ENCODE measurements at regions not wholly inside any gene's neighbourhood (a gene's known extent, or its start where the extent isn't known, plus 50 kb on each side); places are given as distances from the start of the nearest gene placed in this dataset.

- Histone ChIP-seq H3K27me3 (ENCODE audit: control insufficient read depth, insufficient read depth, low read length, poor library complexity, severe bottlenecking) (no peaks in the 10 kb centered on the region), H3K4me3 (ENCODE audit: insufficient read depth, low read depth, low read length) (no peak overlapping the region), H3K27ac (ENCODE audit: insufficient read depth, low read depth, low read length, poor library complexity, severe bottlenecking) (no peak overlapping the region), H3K4me1 (ENCODE audit: control insufficient read depth, insufficient read depth, low read length) (no peaks in the 10 kb centered on the region), H3K36me3 (ENCODE audit: control insufficient read depth, insufficient read depth, low read length) (no peaks in the 10 kb centered on the region), H3K9me3 (ENCODE audit: control insufficient read depth, low read length) (no peaks in the 10 kb centered on the region)
- 86 to 100% methylated on average over 2 of the region's 2 CpGs for WGBS, 2 experiments
Observed at GRCh38 chr12:75870878-75871277, 160.7 kb downstream of the PHLDA1 start.

DNA sequence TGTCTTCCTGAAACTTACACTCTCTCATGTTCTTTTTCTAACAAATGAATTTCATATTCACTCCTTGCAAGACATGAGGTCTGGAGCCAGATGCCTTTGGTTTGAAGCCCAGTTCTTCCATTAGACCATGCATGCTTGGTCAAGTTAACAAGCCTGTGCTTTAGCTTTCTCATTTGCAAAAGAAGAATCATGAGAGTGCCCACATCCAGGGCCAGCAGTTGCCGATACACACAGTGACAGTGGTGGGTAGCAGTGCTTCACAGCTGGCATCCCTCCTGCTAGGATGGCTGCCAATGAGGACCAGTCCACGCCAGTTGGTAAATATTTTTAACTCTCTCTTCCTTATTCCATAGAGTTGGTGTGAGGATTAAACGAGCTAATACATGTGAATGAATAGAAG, 163.1 kb downstream of the PHLDA1 start:
- WGBS, 2 experiments = 95 to 100% methylated on average over 1 to 3 of the region's 3 CpGs

DNA sequence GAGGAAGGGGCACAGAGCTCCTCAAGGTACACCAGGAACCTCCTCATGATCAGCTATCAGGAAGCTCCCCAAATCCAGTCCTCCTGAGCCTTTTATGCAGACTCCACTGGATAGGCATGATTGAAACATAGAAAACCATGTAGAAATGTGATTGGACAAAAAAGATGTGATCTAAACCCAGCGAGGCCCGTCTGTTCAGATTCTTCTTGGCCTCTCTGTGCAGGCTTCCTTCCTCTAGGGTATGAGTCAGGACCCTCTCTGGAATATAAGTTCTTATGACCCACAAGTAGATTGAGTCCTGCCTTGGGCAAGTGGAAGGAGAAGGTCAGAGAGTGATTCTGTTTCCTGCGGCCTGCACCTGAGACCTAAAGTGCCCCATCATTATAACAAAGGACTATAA, 166.3 kb downstream of the PHLDA1 start:
- H3K36me3 ChIP-seq (ENCODE audit: control insufficient read depth, insufficient read depth, low read length) = no peaks in the 10 kb centered on the region
- 90 to 91% methylated on average over 3 of the region's 3 CpGs for WGBS, 2 experiments
- H3K9me3 ChIP-seq (ENCODE audit: control insufficient read depth, low read length) = no peaks in the 10 kb centered on the region

More for the DNA sequence above, 163.1 kb downstream of the PHLDA1 start:
- no peak overlapping the region for H3K27ac ChIP-seq (ENCODE audit: insufficient read depth, low read depth, low read length, poor library complexity, severe bottlenecking)
- no peak overlapping the region for H3K4me3 ChIP-seq (ENCODE audit: insufficient read depth, low read depth, low read length)
- no peaks in the 10 kb centered on the region for H3K4me1 ChIP-seq (ENCODE audit: control insufficient read depth, insufficient read depth, low read length)
- H3K27me3 ChIP-seq (ENCODE audit: control insufficient read depth, insufficient read depth, low read length, poor library complexity, severe bottlenecking) = no peaks in the 10 kb centered on the region
- no peaks in the 10 kb centered on the region for H3K9me3 ChIP-seq (ENCODE audit: control insufficient read depth, low read length)
- H3K36me3 ChIP-seq (ENCODE audit: control insufficient read depth, insufficient read depth, low read length) = no peaks in the 10 kb centered on the region

GRCh38 chr12:75864161-75864560, 167.4 kb downstream of the PHLDA1 start:
- H3K4me1 ChIP-seq (ENCODE audit: control insufficient read depth, insufficient read depth, low read length) = no peaks in the 10 kb centered on the region
- no peak overlapping the region for H3K4me3 ChIP-seq (ENCODE audit: insufficient read depth, low read depth, low read length)
- no peaks in the 10 kb centered on the region for H3K36me3 ChIP-seq (ENCODE audit: control insufficient read depth, insufficient read depth, low read length)
- no peaks in the 10 kb centered on the region for H3K27me3 ChIP-seq (ENCODE audit: control insufficient read depth, insufficient read depth, low read length, poor library complexity, severe bottlenecking)
- H3K27ac ChIP-seq (ENCODE audit: insufficient read depth, low read depth, low read length, poor library complexity, severe bottlenecking) = no peak overlapping the region
- H3K9me3 ChIP-seq (ENCODE audit: control insufficient read depth, low read length) = no peaks in the 10 kb centered on the region

More for the DNA sequence above, 166.3 kb downstream of the PHLDA1 start:
- H3K27me3 ChIP-seq (ENCODE audit: control insufficient read depth, insufficient read depth, low read length, poor library complexity, severe bottlenecking) = no peaks in the 10 kb centered on the region
- no peak overlapping the region for H3K27ac ChIP-seq (ENCODE audit: insufficient read depth, low read depth, low read length, poor library complexity, severe bottlenecking)
- no peak overlapping the region for H3K4me3 ChIP-seq (ENCODE audit: insufficient read depth, low read depth, low read length)
- no peaks in the 10 kb centered on the region for H3K4me1 ChIP-seq (ENCODE audit: control insufficient read depth, insufficient read depth, low read length)

DNA sequence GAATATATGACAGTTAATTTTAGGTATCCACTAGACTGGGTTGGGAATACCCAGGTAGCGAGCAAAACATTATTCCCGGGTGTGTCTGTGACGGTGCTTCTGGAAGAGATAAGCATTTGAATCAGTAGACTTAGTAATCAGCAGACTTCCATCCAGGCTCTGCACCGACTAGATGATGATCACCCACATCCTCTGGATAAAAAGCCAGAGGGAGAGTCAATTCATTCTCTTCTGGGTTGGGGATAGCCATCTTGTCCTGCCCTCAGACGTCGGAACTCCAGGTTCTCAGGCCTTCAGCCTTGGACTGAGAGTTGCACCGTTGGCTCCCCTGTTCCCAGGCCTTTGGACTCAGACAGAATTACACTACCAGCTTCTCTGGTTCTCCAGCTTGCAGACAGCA, 168.0 kb downstream of the PHLDA1 start:
- no peaks in the 10 kb centered on the region for H3K9me3 ChIP-seq (ENCODE audit: control insufficient read depth, low read length)
- WGBS, 2 experiments = 91 to 94% methylated on average over 7 of the region's 7 CpGs
- H3K27ac ChIP-seq (ENCODE audit: insufficient read depth, low read depth, low read length, poor library complexity, severe bottlenecking) = no peak overlapping the region
- no peaks in the 10 kb centered on the region for H3K4me1 ChIP-seq (ENCODE audit: control insufficient read depth, insufficient read depth, low read length)
- H3K27me3 ChIP-seq (ENCODE audit: control insufficient read depth, insufficient read depth, low read length, poor library complexity, severe bottlenecking) = no peaks in the 10 kb centered on the region
- H3K4me3 ChIP-seq (ENCODE audit: insufficient read depth, low read depth, low read length) = no peak overlapping the region
- H3K36me3 ChIP-seq (ENCODE audit: control insufficient read depth, insufficient read depth, low read length) = no peaks in the 10 kb centered on the region

DNA sequence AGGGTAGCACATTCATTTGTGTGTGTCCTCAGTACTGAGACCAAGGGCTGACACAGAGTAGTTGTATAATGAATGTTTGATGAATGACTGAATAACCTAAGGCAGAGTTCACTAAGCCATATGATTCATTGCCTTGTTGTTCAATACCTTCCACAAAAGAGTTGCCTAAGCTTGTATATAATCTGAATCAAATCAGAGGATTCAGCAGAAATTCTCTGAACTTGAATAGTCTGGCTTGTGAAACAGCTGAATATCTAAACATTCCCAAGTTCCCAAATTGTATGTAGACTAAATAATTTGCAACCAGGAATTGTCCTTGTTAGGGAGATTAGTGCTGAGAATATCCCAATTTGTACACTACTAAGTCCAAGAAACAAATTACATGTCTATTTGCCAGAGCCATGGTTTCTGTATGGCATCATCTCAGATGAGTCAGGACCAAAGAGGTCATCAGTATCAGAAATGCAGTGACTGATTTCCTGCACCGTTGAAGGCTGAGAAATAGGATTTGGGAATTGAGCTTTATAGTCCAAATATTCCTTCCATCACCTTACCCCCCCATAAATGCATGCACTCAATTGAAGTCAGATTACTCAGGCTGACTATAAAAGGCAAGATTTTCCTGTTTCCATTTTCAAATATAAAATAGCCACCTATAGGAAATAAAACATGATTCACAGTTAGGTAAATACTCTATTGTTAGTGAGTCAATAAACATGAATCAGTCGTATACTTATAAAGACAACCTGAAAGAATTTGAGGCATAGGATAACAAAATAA, 168.7 kb downstream of the PHLDA1 start:
- H3K9me3 ChIP-seq (ENCODE audit: control insufficient read depth, low read length) = no peaks in the 10 kb centered on the region
- H3K27ac ChIP-seq (ENCODE audit: insufficient read depth, low read depth, low read length, poor library complexity, severe bottlenecking) = no peak overlapping the region
- no peak overlapping the region for H3K4me3 ChIP-seq (ENCODE audit: insufficient read depth, low read depth, low read length)
- H3K4me1 ChIP-seq (ENCODE audit: control insufficient read depth, insufficient read depth, low read length) = no peaks in the 10 kb centered on the region
- 83 to 90% methylated on average over 2 of the region's 2 CpGs for WGBS, 2 experiments
- no peaks in the 10 kb centered on the region for H3K36me3 ChIP-seq (ENCODE audit: control insufficient read depth, insufficient read depth, low read length)
- no peaks in the 10 kb centered on the region for H3K27me3 ChIP-seq (ENCODE audit: control insufficient read depth, insufficient read depth, low read length, poor library complexity, severe bottlenecking)

GRCh38 chr12:75859868-75860267, 171.7 kb downstream of the PHLDA1 start:
- H3K9me3 ChIP-seq (ENCODE audit: control insufficient read depth, low read length) = no peaks in the 10 kb centered on the region
- 61 to 67% methylated on average over 2 of the region's 2 CpGs for WGBS, 2 experiments
- H3K27me3 ChIP-seq (ENCODE audit: control insufficient read depth, insufficient read depth, low read length, poor library complexity, severe bottlenecking) = no peaks in the 10 kb centered on the region
- no peak overlapping the region for H3K27ac ChIP-seq (ENCODE audit: insufficient read depth, low read depth, low read length, poor library complexity, severe bottlenecking)
- H3K4me1 ChIP-seq (ENCODE audit: control insufficient read depth, insufficient read depth, low read length) = no peaks in the 10 kb centered on the region
- H3K4me3 ChIP-seq (ENCODE audit: insufficient read depth, low read depth, low read length) = no peak overlapping the region
- H3K36me3 ChIP-seq (ENCODE audit: control insufficient read depth, insufficient read depth, low read length) = no peaks in the 10 kb centered on the region

- no peak overlapping the region for H3K4me3 ChIP-seq (ENCODE audit: insufficient read depth, low read depth, low read length)
- H3K9me3 ChIP-seq (ENCODE audit: control insufficient read depth, low read length) = no peaks in the 10 kb centered on the region
- WGBS, 2 experiments = 92 to 97% methylated on average over 1 of the region's 1 CpG
- H3K27ac ChIP-seq (ENCODE audit: insufficient read depth, low read depth, low read length, poor library complexity, severe bottlenecking) = no peak overlapping the region
- H3K4me1 ChIP-seq (ENCODE audit: control insufficient read depth, insufficient read depth, low read length) = peaks cover 2% of the 10 kb centered on the region
- no peaks in the 10 kb centered on the region for H3K27me3 ChIP-seq (ENCODE audit: control insufficient read depth, insufficient read depth, low read length, poor library complexity, severe bottlenecking)
- no peaks in the 10 kb centered on the region for H3K36me3 ChIP-seq (ENCODE audit: control insufficient read depth, insufficient read depth, low read length)
Observed at GRCh38 chr12:75856235-75856634, 175.3 kb downstream of the PHLDA1 start.

GRCh38 chr12:75855360-75855759, 176.2 kb downstream of the PHLDA1 start:
- H3K27ac ChIP-seq (ENCODE audit: insufficient read depth, low read depth, low read length, poor library complexity, severe bottlenecking) = no peak overlapping the region
- H3K4me1 ChIP-seq (ENCODE audit: control insufficient read depth, insufficient read depth, low read length) = peaks cover 7% of the 10 kb centered on the region
- no peak overlapping the region for H3K4me3 ChIP-seq (ENCODE audit: insufficient read depth, low read depth, low read length)
- WGBS, 2 experiments = no CpG with 5 or more reads among the region's 2 CpGs
- H3K9me3 ChIP-seq (ENCODE audit: control insufficient read depth, low read length) = no peaks in the 10 kb centered on the region
- no peaks in the 10 kb centered on the region for H3K27me3 ChIP-seq (ENCODE audit: control insufficient read depth, insufficient read depth, low read length, poor library complexity, severe bottlenecking)
- no peaks in the 10 kb centered on the region for H3K36me3 ChIP-seq (ENCODE audit: control insufficient read depth, insufficient read depth, low read length)

DNA sequence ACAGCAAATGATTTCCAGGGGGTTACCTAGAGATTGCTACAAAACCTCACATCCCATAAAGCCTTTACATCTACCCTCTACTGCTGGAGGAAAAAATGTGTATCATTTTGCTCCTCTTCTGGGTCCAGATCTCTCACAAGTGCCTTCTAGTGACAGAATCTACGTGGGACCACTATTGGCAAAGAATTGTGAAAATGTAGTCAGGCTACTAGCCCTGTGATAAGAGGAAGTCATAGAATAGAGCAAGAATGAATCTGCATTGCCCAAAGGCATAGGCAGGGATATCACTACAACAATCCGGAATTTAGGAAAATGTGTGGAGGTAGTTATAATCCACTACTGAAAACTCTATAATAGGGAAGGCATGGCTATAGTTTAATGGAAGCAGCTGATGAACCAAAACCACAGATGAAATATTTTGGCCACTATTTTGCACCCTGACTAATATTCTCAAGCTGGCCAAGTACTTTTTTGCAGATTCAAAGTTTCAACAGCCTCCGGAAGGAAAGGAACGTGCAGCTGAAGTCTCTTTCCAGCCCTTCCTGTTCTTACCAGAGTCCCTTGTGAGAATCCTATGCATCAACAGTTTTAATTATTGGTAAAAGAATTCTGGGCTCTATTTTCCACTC, 176.8 kb downstream of the PHLDA1 start:
- 90 to 93% methylated on average over 4 of the region's 4 CpGs for WGBS, 2 experiments
- Histone ChIP-seq H3K4me3 (ENCODE audit: insufficient read depth, low read depth, low read length) (no peak overlapping the region), H3K27ac (ENCODE audit: insufficient read depth, low read depth, low read length, poor library complexity, severe bottlenecking) (no peak overlapping the region), H3K27me3 (ENCODE audit: control insufficient read depth, insufficient read depth, low read length, poor library complexity, severe bottlenecking) (no peaks in the 10 kb centered on the region), H3K4me1 (ENCODE audit: control insufficient read depth, insufficient read depth, low read length) (peaks cover 7% of the 10 kb centered on the region), H3K36me3 (ENCODE audit: control insufficient read depth, insufficient read depth, low read length) (no peaks in the 10 kb centered on the region), H3K9me3 (ENCODE audit: control insufficient read depth, low read length) (no peaks in the 10 kb centered on the region)
